ENCODE measurements at regions not wholly inside any gene's neighbourhood (a gene's known extent, or its start where the extent isn't known, plus 50 kb on each side); places are given as distances from the start of the nearest gene placed in this dataset.
A peak's percentile ranks its signal among the peaks of the same experiment; 100 is the strongest.

DNA sequence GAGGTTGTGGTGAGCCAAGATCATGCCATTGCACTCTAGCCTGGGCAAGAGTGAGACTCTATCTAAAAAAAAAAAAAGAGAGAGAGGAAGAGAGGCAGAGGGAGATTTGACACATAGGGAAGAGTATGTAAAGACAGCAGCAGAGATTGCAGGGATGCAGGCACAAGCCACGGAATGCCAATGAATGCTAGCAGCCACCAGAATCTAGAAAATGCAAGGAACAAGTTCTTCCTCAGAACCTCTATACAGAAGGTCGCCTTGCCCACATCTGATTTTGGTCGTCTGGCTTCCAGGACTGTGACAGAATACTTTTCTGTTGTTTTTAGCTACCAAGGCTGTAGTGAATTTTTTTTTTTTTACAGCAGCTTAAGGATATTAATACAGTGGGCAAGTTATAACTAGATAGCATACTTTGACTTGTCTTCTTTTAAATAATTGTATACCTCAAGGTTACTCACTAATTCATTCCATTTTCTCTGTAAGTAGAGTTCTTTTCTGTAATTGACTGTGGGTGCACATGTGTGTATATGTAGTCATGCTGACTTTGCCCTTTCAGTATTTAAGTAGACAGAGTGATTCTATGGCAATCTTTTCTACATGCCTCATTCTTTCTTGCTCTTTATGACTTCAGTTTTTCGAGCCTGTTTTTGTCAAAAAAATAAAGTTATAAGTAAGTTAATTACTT, 402.2 kb downstream of the GJA1 start:
- H3K4me1 Mint-ChIP-seq: peaks cover 11 to 12% of the 10 kb centered on the region in 2 donors
- ATAC-seq: no peak
- H3K27me3 Mint-ChIP-seq (ENCODE audit: low read depth in 2 of 2): no peaks in the 10 kb centered on the region
- DNase-seq: no peak
- intact Hi-C loops (cut with micrococcal nuclease): no loop called here
- 83% methylated on average over 3 of the region's 4 CpGs for WGBS (ENCODE audit: insufficient coverage)
- no peaks in the 10 kb centered on the region for H3K4me1 ChIP-seq (ENCODE audit: control insufficient read depth, insufficient read depth, low read length)
- no peak overlapping the region for H3K27ac Mint-ChIP-seq
- peaks cover 7% of the 10 kb centered on the region for H3K36me3 Mint-ChIP-seq
- H3K27me3 ChIP-seq (ENCODE audit: control insufficient read depth, insufficient read depth, low read length): no peaks in the 10 kb centered on the region
- H3K9me3 Mint-ChIP-seq: peaks cover 10 to 14% of the 10 kb centered on the region in 2 donors
- no peak overlapping the region for H3K4me3 ChIP-seq (ENCODE audit: low read length)
- TF ChIP-seq CTCF (IDR thresholded peaks at IDR 0.05): no peak
- H3K9me3 ChIP-seq (ENCODE audit: control insufficient read depth, insufficient read depth, low read length): no peaks in the 10 kb centered on the region
- no peaks in the 10 kb centered on the region for H3K36me3 ChIP-seq (ENCODE audit: control insufficient read depth, insufficient read depth, low read length)
- H3K4me3 Mint-ChIP-seq: no peak overlapping the region
- H3K27ac ChIP-seq (ENCODE audit: low read length): no peak overlapping the region

- DNase-seq (peak in 1 of 2 donors; percentile 27), ATAC-seq (no peak)
Measured at GRCh38 chr6:121838842-121839241, 403.4 kb downstream of the GJA1 start.

DNA sequence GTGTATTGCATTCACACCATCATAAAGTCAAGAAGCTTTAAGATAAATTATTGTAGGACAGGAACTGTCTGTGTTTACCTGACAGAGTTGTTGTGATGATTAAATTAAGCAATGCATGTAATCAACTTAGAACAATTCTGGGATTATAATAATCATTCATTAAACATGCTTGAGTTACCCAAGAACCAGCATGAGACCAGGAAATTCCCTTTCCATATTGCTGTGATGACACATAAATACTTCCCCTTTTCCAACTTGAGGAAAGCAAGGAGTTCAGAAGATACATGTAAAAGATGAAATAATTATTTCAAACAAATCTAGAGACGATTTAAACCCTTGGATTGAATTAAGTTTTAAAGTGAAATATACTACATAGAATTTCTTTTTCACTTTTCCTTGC, 404.4 kb downstream of the GJA1 start:
- Mint-ChIP-seq H3K4me1 (peaks cover 11 to 12% of the 10 kb centered on the region in 2 donors), H3K27ac (no peak overlapping the region), H3K27me3 (ENCODE audit: low read depth in 2 of 2) (no peaks in the 10 kb centered on the region), H3K36me3 (no peaks in the 10 kb centered on the region), H3K4me3 (no peak overlapping the region), H3K9me3 (peaks cover 5 to 6% of the 10 kb centered on the region in 2 donors)
- Histone ChIP-seq H3K36me3 (ENCODE audit: control insufficient read depth, insufficient read depth, low read length) (no peaks in the 10 kb centered on the region), H3K4me1 (ENCODE audit: control insufficient read depth, insufficient read depth, low read length) (no peaks in the 10 kb centered on the region), H3K9me3 (ENCODE audit: control insufficient read depth, insufficient read depth, low read length) (no peaks in the 10 kb centered on the region), H3K27me3 (ENCODE audit: control insufficient read depth, insufficient read depth, low read length) (no peaks in the 10 kb centered on the region), H3K27ac (ENCODE audit: low read length) (no peak overlapping the region), H3K4me3 (ENCODE audit: low read length) (no peak overlapping the region)
- intact Hi-C loops (cut with micrococcal nuclease): no loop called here
- no peak for DNase-seq
- WGBS (ENCODE audit: insufficient coverage): no CpG with 5 or more reads among the region's 1 CpG
- no peak for TF ChIP-seq CTCF (IDR thresholded peaks at IDR 0.05)
- no peak for ATAC-seq

More at GRCh38 chr6:121838842-121839241, 403.4 kb downstream of the GJA1 start:
- Histone ChIP-seq H3K4me1 (ENCODE audit: control insufficient read depth, insufficient read depth, low read length) (no peaks in the 10 kb centered on the region), H3K27ac (ENCODE audit: low read length) (no peak overlapping the region), H3K4me3 (ENCODE audit: low read length) (no peak overlapping the region), H3K9me3 (ENCODE audit: control insufficient read depth, insufficient read depth, low read length) (no peaks in the 10 kb centered on the region), H3K36me3 (ENCODE audit: control insufficient read depth, insufficient read depth, low read length) (no peaks in the 10 kb centered on the region), H3K27me3 (ENCODE audit: control insufficient read depth, insufficient read depth, low read length) (no peaks in the 10 kb centered on the region)
- Mint-ChIP-seq H3K27me3 (ENCODE audit: low read depth in 2 of 2) (no peaks in the 10 kb centered on the region), H3K36me3 (peaks cover 4% of the 10 kb centered on the region), H3K9me3 (peaks cover 8 to 10% of the 10 kb centered on the region in 2 donors), H3K4me3 (no peak overlapping the region), H3K4me1 (peaks cover 11 to 12% of the 10 kb centered on the region in 2 donors), H3K27ac (no peak overlapping the region)
- no peak for TF ChIP-seq CTCF (IDR thresholded peaks at IDR 0.05)
- intact Hi-C loops (cut with micrococcal nuclease): no loop called here
- WGBS (ENCODE audit: insufficient coverage): 83% methylated on average over 3 of the region's 3 CpGs

DNA sequence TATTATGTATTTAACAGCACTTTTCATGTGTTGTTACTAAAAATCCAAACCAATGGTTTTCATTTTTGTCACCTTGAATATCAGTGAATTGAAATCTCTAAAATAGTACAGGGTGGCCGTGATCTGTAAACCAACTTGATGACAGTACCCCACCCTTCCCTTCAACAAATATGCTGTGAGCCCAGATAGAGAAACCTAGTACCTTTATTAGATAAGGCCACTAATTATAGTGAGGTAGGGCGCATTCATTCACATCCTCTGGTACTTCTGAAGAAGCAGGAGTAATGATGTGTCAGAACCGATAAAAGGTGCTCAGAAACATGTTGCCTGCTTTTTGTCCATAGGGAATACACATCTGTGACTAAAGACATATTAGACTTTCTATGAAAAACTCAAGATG, 409.5 kb downstream of the GJA1 start:
- Mint-ChIP-seq H3K4me1 (peaks cover 11 to 12% of the 10 kb centered on the region in 2 donors), H3K36me3 (no peaks in the 10 kb centered on the region), H3K27me3 (ENCODE audit: low read depth in 2 of 2) (no peaks in the 10 kb centered on the region), H3K27ac (no peak overlapping the region), H3K4me3 (no peak overlapping the region), H3K9me3 (peaks cover 3 to 4% of the 10 kb centered on the region in 2 donors)
- Histone ChIP-seq H3K4me1 (ENCODE audit: control insufficient read depth, insufficient read depth, low read length) (no peaks in the 10 kb centered on the region), H3K27me3 (ENCODE audit: control insufficient read depth, insufficient read depth, low read length) (no peaks in the 10 kb centered on the region), H3K9me3 (ENCODE audit: control insufficient read depth, insufficient read depth, low read length) (no peaks in the 10 kb centered on the region), H3K4me3 (ENCODE audit: low read length) (no peak overlapping the region), H3K36me3 (ENCODE audit: control insufficient read depth, insufficient read depth, low read length) (no peaks in the 10 kb centered on the region), H3K27ac (ENCODE audit: low read length) (no peak overlapping the region)
- TF ChIP-seq CTCF (IDR thresholded peaks at IDR 0.05): no peak
- DNase-seq (no peak), ATAC-seq (no peak)
- 66% methylated on average over 2 of the region's 3 CpGs for WGBS (ENCODE audit: insufficient coverage)
- intact Hi-C loops (cut with micrococcal nuclease): no loop called here
